Keratinocyte (primary cell): ENCODE measurements at regions not wholly inside any gene's neighbourhood (a gene's known extent, or its start where the extent isn't known, plus 50 kb on each side); places are given as distances from the start of the nearest gene placed in this dataset.

Experiments used
- DNase-seq: peaks from one replicate; pipeline ENCODE4 v3.0.0-alpha.2; 2011; ENCODE audit warnings: low read depth, missing footprints, low spot score
- FAIRE-seq: peaks from 2 replicates; lab custom pipeline; 2011; peaks lifted over from hg19 to GRCh38; lab: Jason Lieb, UNC
- H2AFZ ChIP-seq: 2 replicates; pipeline ENCODE4 v1.6.0; 2012; ENCODE audit warnings: low read length, control low read depth, inconsistent platforms; ENCODE audit not compliant: control insufficient read depth
- H3K27ac ChIP-seq: 2 replicates; pipeline ENCODE4 v1.5.1; 2011; ENCODE audit warnings: low read length; ENCODE audit not compliant: control insufficient read depth, insufficient read depth
- H3K27me3 ChIP-seq: 3 replicates; pipeline ENCODE4 v1.6.0; 2011; ENCODE audit warnings: low read length; ENCODE audit not compliant: control insufficient read depth, insufficient read depth; ENCODE audit errors: extremely low read depth
- H3K36me3 ChIP-seq, 2 experiments: 2 replicates in 1 of 2; 3 replicates in 1 of 2; pipeline ENCODE4 v1.5.1; 2011; ENCODE audit warnings: low read length in 2 of 2, mild to moderate bottlenecking in 1 of 2; ENCODE audit not compliant: control insufficient read depth in 2 of 2, insufficient read depth in 2 of 2; ENCODE audit errors: extremely low read depth in 1 of 2
- H3K4me1 ChIP-seq: 3 replicates; pipeline ENCODE4 v1.5.1; 2011; ENCODE audit warnings: low read length; ENCODE audit not compliant: control insufficient read depth, insufficient read depth; ENCODE audit errors: extremely low read depth
- H3K4me2 ChIP-seq: 3 replicates; pipeline ENCODE4 v1.6.0; 2011; ENCODE audit warnings: low read depth, low read length; ENCODE audit not compliant: control insufficient read depth, insufficient read depth; ENCODE audit errors: extremely low read depth
- H3K4me3 ChIP-seq, 3 experiments: fragments of 200-600 bp in 1 of 3; sonication (generic) in 1 of 3; 2 replicates in 2 of 3; 3 replicates in 1 of 3; pipeline ENCODE4 v1.5.1; 2011 to 2016; ENCODE audit warnings: low read length in 3 of 3, mild to moderate bottlenecking in 3 of 3, control low read depth in 2 of 3, inconsistent platforms in 1 of 3, low read depth in 1 of 3, mixed read lengths in 1 of 3, mixed run types in 1 of 3, moderate library complexity in 1 of 3; ENCODE audit not compliant: control insufficient read depth in 2 of 3, insufficient read depth in 2 of 3; ENCODE audit errors: extremely low read depth in 1 of 3
- H3K79me2 ChIP-seq: 2 replicates; pipeline ENCODE4 v1.6.0; 2012; ENCODE audit warnings: low read length; ENCODE audit not compliant: control insufficient read depth, insufficient read depth
- H3K9ac ChIP-seq: 3 replicates; pipeline ENCODE4 v1.6.0; 2011; ENCODE audit warnings: low read length; ENCODE audit not compliant: control insufficient read depth, insufficient read depth; ENCODE audit errors: extremely low read depth
- H3K9me1 ChIP-seq: 3 replicates; pipeline ENCODE4 v1.6.0; 2011; ENCODE audit warnings: low read length; ENCODE audit not compliant: control insufficient read depth, insufficient read depth; ENCODE audit errors: extremely low read depth
- H3K9me3 ChIP-seq: 2 replicates; pipeline ENCODE4 v1.5.1; 2012; ENCODE audit warnings: low read depth, low read length; ENCODE audit not compliant: control insufficient read depth
- H4K20me1 ChIP-seq: 3 replicates; pipeline ENCODE4 v1.6.0; 2011; ENCODE audit warnings: low read length; ENCODE audit not compliant: control insufficient read depth, insufficient read depth; ENCODE audit errors: extremely low read depth
- EZH2 ChIP-seq: IDR thresholded peaks from one replicate; pipeline ENCODE4 v1.6.1; 2012; ENCODE audit warnings: inconsistent platforms, mild to moderate bottlenecking, low read length, moderate library complexity
- dilution Hi-C: fragments of 300-500 bp; cut with MboI; formaldehyde crosslinking; loops from one replicate; pipeline ENCODE4 v1.7.0; 2020; ENCODE audit warnings: low sequenced_read_pairs; ENCODE audit not compliant: extremely low pct_ligation_motif_present
- TF ChIP-seq, protein P1 (sequence below), 3 experiments: IDR thresholded peaks in 1 of 3; conservative IDR thresholded peaks in 1 of 3; optimal IDR thresholded peaks in 1 of 3; 2 replicates in 2 of 3; 3 replicates in 1 of 3; pipeline versions ENCODE3 to v1.5.1; 2011; ENCODE audit warnings: low read length in 3 of 3, mild to moderate bottlenecking in 3 of 3, moderate library complexity in 2 of 3, control low read depth in 1 of 3, inconsistent platforms in 1 of 3; ENCODE audit not compliant: insufficient read depth in 2 of 3; ENCODE audit errors: extremely low read depth in 1 of 3

DNA sequence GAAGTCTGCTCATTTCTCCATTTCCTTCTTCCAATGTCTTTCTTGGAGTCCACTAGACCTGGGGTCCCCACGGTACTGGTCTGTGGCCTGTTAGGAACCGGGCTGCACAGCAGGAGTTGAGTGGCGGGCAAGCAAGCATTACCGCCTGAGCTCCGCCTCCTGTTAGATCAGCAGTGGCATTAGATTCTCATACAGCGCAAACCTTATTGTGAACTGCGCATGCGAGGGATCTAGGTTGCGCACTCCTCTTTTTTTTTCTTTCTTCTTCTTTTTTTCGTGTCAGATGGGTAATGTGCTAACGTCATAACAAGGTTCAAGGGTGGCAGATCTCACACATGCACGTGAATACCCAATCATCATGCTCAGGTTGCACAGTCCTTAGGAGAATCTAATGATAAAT is 53.1 kb upstream of the DLX2 start:
- H3K27ac ChIP-seq, result no peak overlapping the region
- dilution Hi-C loops, result no loop called here
- no peaks in the 10 kb centered on the region for H3K9me3 ChIP-seq
- H3K9ac ChIP-seq, result no peak overlapping the region
- FAIRE-seq (no peak), DNase-seq (no peak)
- no peaks in the 10 kb centered on the region for H3K79me2 ChIP-seq
- no peaks in the 10 kb centered on the region for H4K20me1 ChIP-seq
- TF ChIP-seq EZH2, result no peak
- TF ChIP-seq, protein P1, sequence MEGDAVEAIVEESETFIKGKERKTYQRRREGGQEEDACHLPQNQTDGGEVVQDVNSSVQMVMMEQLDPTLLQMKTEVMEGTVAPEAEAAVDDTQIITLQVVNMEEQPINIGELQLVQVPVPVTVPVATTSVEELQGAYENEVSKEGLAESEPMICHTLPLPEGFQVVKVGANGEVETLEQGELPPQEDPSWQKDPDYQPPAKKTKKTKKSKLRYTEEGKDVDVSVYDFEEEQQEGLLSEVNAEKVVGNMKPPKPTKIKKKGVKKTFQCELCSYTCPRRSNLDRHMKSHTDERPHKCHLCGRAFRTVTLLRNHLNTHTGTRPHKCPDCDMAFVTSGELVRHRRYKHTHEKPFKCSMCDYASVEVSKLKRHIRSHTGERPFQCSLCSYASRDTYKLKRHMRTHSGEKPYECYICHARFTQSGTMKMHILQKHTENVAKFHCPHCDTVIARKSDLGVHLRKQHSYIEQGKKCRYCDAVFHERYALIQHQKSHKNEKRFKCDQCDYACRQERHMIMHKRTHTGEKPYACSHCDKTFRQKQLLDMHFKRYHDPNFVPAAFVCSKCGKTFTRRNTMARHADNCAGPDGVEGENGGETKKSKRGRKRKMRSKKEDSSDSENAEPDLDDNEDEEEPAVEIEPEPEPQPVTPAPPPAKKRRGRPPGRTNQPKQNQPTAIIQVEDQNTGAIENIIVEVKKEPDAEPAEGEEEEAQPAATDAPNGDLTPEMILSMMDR (optimal IDR thresholded peaks at IDR 0.05 in 1 of 3, IDR thresholded peaks at IDR 0.05 in 1 of 3, conservative IDR thresholded peaks at IDR 0.05 in 1 of 3; ENCODE audit: extremely low read depth in 1 of 3, insufficient read depth in 2 of 3, low read length in 3 of 3), result no peak
- H3K9me1 ChIP-seq, result no peaks in the 10 kb centered on the region
- H2AFZ ChIP-seq, result no peak overlapping the region
- no peaks in the 10 kb centered on the region for H3K27me3 ChIP-seq
- H3K4me1 ChIP-seq, result no peaks in the 10 kb centered on the region
- H3K4me3 ChIP-seq, result no peak overlapping the region
- no peak overlapping the region for H3K4me2 ChIP-seq
- no peaks in the 10 kb centered on the region for H3K36me3 ChIP-seq

DNA sequence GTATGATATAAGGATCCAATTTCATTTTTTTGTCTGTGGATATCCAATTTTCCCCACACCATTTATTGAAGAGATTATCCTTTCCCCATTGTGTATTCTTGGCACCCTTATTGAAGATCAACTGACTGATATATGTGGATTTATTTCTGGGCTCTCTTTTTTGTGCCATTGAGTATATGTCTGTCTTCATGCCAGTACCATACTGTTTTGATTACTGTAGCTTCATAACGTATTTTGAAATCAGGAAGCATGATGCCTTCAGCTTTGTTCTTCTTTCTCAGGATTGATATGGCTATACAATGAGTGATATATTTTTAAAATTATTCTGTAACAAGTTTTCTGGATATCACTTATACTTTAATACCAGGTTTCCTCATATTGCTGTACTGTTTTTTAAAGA is 58.1 kb upstream of the DLX2 start:
- no peaks in the 10 kb centered on the region for H3K9me1 ChIP-seq
- DNase-seq (no peak), FAIRE-seq (no peak)
- H3K79me2 ChIP-seq, result no peaks in the 10 kb centered on the region
- dilution Hi-C loops, result no loop called here
- no peak overlapping the region for H3K27ac ChIP-seq
- H3K4me3 ChIP-seq, result no peak overlapping the region
- no peak overlapping the region for H3K4me2 ChIP-seq
- H2AFZ ChIP-seq, result no peak overlapping the region
- H3K9me3 ChIP-seq, result no peaks in the 10 kb centered on the region
- TF ChIP-seq, protein P1 (optimal IDR thresholded peaks at IDR 0.05 in 1 of 3, IDR thresholded peaks at IDR 0.05 in 1 of 3, conservative IDR thresholded peaks at IDR 0.05 in 1 of 3; ENCODE audit: extremely low read depth in 1 of 3, insufficient read depth in 2 of 3, low read length in 3 of 3), result no peak
- TF ChIP-seq EZH2, result no peak
- no peaks in the 10 kb centered on the region for H3K27me3 ChIP-seq
- H4K20me1 ChIP-seq, result no peaks in the 10 kb centered on the region
- no peak overlapping the region for H3K9ac ChIP-seq
- no peaks in the 10 kb centered on the region for H3K4me1 ChIP-seq
- H3K36me3 ChIP-seq, result no peaks in the 10 kb centered on the region
